Ovary (tissue), 7 donors: ENCODE measurements at regions not wholly inside any gene's neighbourhood (a gene's known extent, or its start where the extent isn't known, plus 50 kb on each side); places are given as distances from the start of the nearest gene placed in this dataset.

Experiments used
- DNase-seq, 5 donors: peaks; one replicate each; pipeline ENCODE4 v3.0.0-alpha.2; 2019 to 2020
- H3K27ac ChIP-seq, 2 donors: fragments of 200-600 bp; one replicate each; pipeline versions ENCODE4 v1.5.1 to v1.8.0; 2019 to 2022
- H3K27me3 ChIP-seq: fragments of 200-600 bp; one replicate; pipeline ENCODE4 v1.8.0; 2022
- H3K36me3 ChIP-seq: fragments of 200-600 bp; sonication (generic); one replicate; pipeline ENCODE4 v1.5.1; 2019
- H3K4me1 ChIP-seq: one replicate; pipeline ENCODE4 v1.8.1; 2013; ENCODE audit warnings: mild to moderate bottlenecking, moderate library complexity; ENCODE audit not compliant: insufficient read depth
- H3K4me3 ChIP-seq: fragments of 200-600 bp; sonication (generic); one replicate; pipeline ENCODE4 v1.5.1; 2017
- H3K9me3 ChIP-seq, 2 donors: fragments of 200-600 bp in 1 of 2; sonication (generic) in 1 of 2; one replicate each; pipeline versions ENCODE4 v1.5.1 to v1.8.1; 2013 to 2019; ENCODE audit warnings: mild to moderate bottlenecking in 1 of 2, moderate library complexity in 1 of 2
- EP300 ChIP-seq: sonication (generic); formaldehyde crosslinking; IDR thresholded peaks from one replicate; pipeline ENCODE4 v1.6.1; 2017; ENCODE audit warnings: antibody characterized with exemption
- POLR2A ChIP-seq: fragments of 450-650 bp; IDR thresholded peaks from one replicate; pipeline ENCODE4 v1.6.1; 2017; ENCODE audit warnings: antibody characterized with exemption, mild to moderate bottlenecking, moderate library complexity
- WGBS, 3 donors: extraction: QIAGEN DNeasy Blood & Tissue Kit in 1 of 3; methylation state at CpG; one replicate each; pipeline versions ENCODE4 v1.1.5 to v1.1.7; 2013 to 2017; 5-methylcytosine and 5-hydroxymethylcytosine counted together
- intact Hi-C, 4 donors: fragments of 100-400 bp; cut with DNase I; formaldehyde crosslinking; loops; one replicate each; pipeline versions ENCODE4 v1.11.0 to v1.15.1; 2022 to 2023
- TF ChIP-seq, protein P1 (sequence below), 3 donors: fragments of 450-650 bp in 2 of 3; fragments of 200-600 bp in 1 of 3; IDR thresholded peaks; one replicate each; pipeline versions ENCODE4 v1.5.1 to v1.8.0; 2016 to 2022; ENCODE audit warnings: antibody characterized with exemption in 3 of 3, mild to moderate bottlenecking in 1 of 3
- donor health status: DM: no; HTN: no; CAD: no; lungs with moderate emphysema.
- donor health status: DM: no; HTN: no; CAD: no.
- donor health status: Bipolar disorder and iron deficiency.
- donor health status: DM: no; HTN: no; CAD: no.
- donor health status: DM: yes; HTN: yes; CAD: no.

DNA sequence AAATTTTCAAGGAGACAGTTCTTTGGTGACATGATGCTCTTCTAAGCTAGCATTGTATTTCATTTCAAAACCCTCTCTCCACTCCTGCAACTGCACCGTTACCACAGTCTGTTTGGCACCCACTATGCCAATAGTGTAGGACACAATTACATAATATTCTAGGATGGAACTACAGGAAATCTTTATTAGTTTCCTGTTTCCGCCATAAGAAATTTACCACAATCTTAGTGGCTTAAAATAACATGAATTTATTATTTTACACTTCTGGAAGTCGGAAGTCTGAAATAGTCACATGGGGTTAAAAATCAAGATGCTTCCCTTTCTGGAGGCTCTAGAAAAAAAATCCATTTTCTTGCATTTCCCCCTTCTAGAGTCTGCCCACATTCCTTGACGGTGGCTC, 733.1 kb downstream of the HDGFL1 start:
- H3K36me3 ChIP-seq, result no peaks in the 10 kb centered on the region
- WGBS, 3 donors, result 84 to 92% (median 88%) methylated on average over 4 of the region's 4 CpGs
- H3K9me3 ChIP-seq, result no peaks in the 10 kb centered on the region

DNA sequence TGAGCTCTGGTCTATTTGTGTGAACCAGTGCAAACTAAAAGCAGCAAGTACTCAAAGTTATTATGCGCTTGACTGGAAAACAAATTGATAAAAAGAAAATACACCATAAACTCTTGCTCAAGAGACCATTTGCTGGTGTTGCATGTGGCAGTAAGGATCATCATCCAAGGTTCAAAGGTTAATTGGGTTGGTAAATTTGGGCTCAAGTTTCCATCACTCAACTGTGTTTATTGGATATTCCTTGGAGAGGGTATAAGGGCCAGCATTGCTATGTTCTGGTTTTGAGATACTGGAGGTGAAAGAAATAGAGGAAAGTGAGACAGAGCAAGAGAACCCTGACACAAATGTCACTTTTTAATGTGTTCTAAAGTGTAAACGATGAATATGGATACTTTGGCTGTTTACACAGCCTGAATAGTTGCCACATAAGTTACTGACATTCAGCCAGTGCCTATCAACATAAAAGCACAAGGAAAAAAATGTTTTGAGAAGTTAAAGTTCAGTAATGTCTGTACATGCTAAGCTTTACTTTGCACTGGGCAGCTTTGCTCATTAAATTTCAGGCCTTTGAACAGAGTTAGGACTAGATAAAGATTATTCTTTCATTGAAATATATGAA, 736.1 kb downstream of the HDGFL1 start:
- Histone ChIP-seq H3K4me3 (no peak overlapping the region), H3K4me1 (no peaks in the 10 kb centered on the region), H3K9me3 (no peaks in the 10 kb centered on the region), H3K27ac (no peak overlapping the region), H3K36me3 (no peaks in the 10 kb centered on the region), H3K27me3 (no peaks in the 10 kb centered on the region)
- no peak for TF ChIP-seq POLR2A
- TF ChIP-seq, protein P1, sequence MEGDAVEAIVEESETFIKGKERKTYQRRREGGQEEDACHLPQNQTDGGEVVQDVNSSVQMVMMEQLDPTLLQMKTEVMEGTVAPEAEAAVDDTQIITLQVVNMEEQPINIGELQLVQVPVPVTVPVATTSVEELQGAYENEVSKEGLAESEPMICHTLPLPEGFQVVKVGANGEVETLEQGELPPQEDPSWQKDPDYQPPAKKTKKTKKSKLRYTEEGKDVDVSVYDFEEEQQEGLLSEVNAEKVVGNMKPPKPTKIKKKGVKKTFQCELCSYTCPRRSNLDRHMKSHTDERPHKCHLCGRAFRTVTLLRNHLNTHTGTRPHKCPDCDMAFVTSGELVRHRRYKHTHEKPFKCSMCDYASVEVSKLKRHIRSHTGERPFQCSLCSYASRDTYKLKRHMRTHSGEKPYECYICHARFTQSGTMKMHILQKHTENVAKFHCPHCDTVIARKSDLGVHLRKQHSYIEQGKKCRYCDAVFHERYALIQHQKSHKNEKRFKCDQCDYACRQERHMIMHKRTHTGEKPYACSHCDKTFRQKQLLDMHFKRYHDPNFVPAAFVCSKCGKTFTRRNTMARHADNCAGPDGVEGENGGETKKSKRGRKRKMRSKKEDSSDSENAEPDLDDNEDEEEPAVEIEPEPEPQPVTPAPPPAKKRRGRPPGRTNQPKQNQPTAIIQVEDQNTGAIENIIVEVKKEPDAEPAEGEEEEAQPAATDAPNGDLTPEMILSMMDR (IDR thresholded peaks at IDR 0.05), result no peak
- TF ChIP-seq EP300, result no peak
- intact Hi-C loops, result no loop called here
- DNase-seq, result no peak
- 53 to 73% (median 62%) methylated on average over 2 of the region's 2 CpGs for WGBS, 3 donors

More for the DNA sequence above, 733.1 kb downstream of the HDGFL1 start:
- Histone ChIP-seq H3K27ac (no peak overlapping the region), H3K27me3 (no peaks in the 10 kb centered on the region), H3K4me3 (no peak overlapping the region), H3K4me1 (no peaks in the 10 kb centered on the region)
- TF ChIP-seq EP300, result no peak
- TF ChIP-seq, protein P1 (IDR thresholded peaks at IDR 0.05), result no peak
- TF ChIP-seq POLR2A, result no peak
- DNase-seq, result no peak
- intact Hi-C loops, result no loop called here

DNA sequence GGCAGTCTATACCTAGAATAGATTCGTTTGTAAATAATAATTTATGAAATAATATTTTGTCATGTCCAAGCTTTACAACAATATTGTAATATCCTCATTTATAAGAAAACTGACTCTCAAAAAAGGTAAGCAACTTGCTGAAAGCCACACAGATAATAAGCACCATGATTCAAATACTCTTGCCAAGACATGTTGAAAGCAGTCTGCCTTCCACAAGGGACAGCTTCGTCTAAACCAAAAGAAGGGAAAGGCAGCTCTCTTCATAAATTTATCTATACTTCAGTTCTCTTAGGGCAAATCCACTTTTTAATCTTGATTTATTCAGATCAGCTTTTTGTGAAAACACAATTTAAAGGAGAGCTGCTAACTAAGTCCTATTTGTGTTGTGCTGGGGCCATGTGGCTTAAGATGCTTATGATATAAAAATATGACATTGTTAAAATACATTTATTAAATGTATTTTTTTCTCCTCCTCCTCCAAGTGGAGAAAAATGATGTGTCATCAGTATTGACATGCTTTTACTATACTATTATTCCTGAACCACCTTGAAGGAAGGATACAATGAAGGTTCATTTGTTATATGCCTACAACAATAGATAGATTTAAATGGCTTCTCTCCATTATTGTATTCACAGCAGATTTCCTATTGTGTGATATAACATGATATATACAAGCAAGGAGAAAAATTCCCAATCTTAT, 737.0 kb downstream of the HDGFL1 start:
- Histone ChIP-seq H3K27ac (no peak overlapping the region), H3K36me3 (no peaks in the 10 kb centered on the region), H3K27me3 (no peaks in the 10 kb centered on the region), H3K4me3 (no peak overlapping the region), H3K4me1 (no peaks in the 10 kb centered on the region), H3K9me3 (no peaks in the 10 kb centered on the region)
- intact Hi-C loops, result no loop called here
- TF ChIP-seq, protein P1 (IDR thresholded peaks at IDR 0.05), result no peak
- TF ChIP-seq EP300 (no peak), POLR2A (no peak)
- no peak for DNase-seq
- 80 to 83% (median 80%) methylated on average over 2 of the region's 2 CpGs for WGBS, 3 donors

DNA sequence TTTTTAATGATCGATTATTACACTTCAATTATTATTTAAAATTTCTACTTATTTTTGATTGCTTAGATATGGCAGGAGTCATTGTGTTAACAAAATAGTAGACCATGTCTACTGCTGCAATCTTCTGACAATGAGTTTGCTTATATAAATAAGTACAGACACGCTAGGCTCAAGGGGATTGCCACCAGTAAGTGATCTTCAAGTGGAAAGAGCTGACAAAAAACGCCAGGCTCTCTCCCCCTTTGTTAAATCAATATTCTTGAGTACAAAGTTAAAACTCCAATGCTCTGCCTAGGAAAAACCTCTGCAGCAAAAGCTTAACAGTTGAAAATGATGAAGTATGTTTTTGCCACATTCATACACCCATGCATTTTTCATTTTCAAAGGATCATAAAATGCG, 738.1 kb downstream of the HDGFL1 start:
- intact Hi-C loops, result no loop called here
- no peak for DNase-seq
- no peaks in the 10 kb centered on the region for H3K27me3 ChIP-seq
- no peaks in the 10 kb centered on the region for H3K4me1 ChIP-seq
- no peak overlapping the region for H3K4me3 ChIP-seq
- TF ChIP-seq POLR2A (no peak), EP300 (no peak)
- TF ChIP-seq, protein P1 (IDR thresholded peaks at IDR 0.05), result no peak
- no peak overlapping the region for H3K27ac ChIP-seq
- H3K9me3 ChIP-seq, result no peaks in the 10 kb centered on the region
- WGBS, 3 donors, result 76 to 89% (median 77%) methylated on average over 4 of the region's 4 CpGs
- no peaks in the 10 kb centered on the region for H3K36me3 ChIP-seq
